Sigmoid colon (tissue), 6 donors: ENCODE measurements at regions not wholly inside any gene's neighbourhood (a gene's known extent, or its start where the extent isn't known, plus 50 kb on each side); places are given as distances from the start of the nearest gene placed in this dataset.

Experiments used
- DNase-seq: peaks from one replicate; pipeline ENCODE4 v3.0.0-alpha.2; 2019
- H3K27ac ChIP-seq, 4 donors: fragments of 200-600 bp; sonication (generic); one replicate each; pipeline ENCODE4 v1.5.1; 2016 to 2019; ENCODE audit warnings: mild to moderate bottlenecking in 1 of 4
- H3K27me3 ChIP-seq, 3 donors: fragments of 200-600 bp; sonication (generic); one replicate each; pipeline ENCODE4 v1.5.1; 2019; ENCODE audit warnings: mild to moderate bottlenecking in 1 of 3
- H3K36me3 ChIP-seq, 4 donors: fragments of 200-600 bp; sonication (generic); one replicate each; pipeline ENCODE4 v1.5.1; 2016 to 2019
- H3K4me1 ChIP-seq, 4 donors: fragments of 200-600 bp; sonication (generic); one replicate each; pipeline ENCODE4 v1.5.1; 2017 to 2019
- H3K4me3 ChIP-seq, 4 donors: fragments of 200-600 bp; sonication (generic); one replicate each; pipeline ENCODE4 v1.5.1; 2017 to 2019; ENCODE audit warnings: mild to moderate bottlenecking in 2 of 4, moderate library complexity in 1 of 4
- H3K9me3 ChIP-seq, 4 donors: fragments of 200-600 bp in 3 of 4; sonication (generic) in 3 of 4; one replicate each; pipeline versions ENCODE4 v1.5.1 to v1.6.1; 2013 to 2019
- CTCF ChIP-seq, 4 experiments: fragments of 450-650 bp in 3 of 4; fragments of 200-600 bp in 1 of 4; IDR thresholded peaks; one replicate each; pipeline ENCODE4 v1.5.1; 2016 to 2019; ENCODE audit warnings: antibody characterized with exemption in 4 of 4, mild to moderate bottlenecking in 3 of 4, moderate library complexity in 2 of 4
- EP300 ChIP-seq, 4 donors: sonication (generic); formaldehyde crosslinking; IDR thresholded peaks; one replicate each; pipeline ENCODE4 v1.6.1; 2017; ENCODE audit warnings: antibody characterized with exemption in 4 of 4
- POLR2A ChIP-seq, 2 donors: fragments of 450-650 bp; IDR thresholded peaks; one replicate each; pipeline ENCODE4 v1.6.1; 2016; ENCODE audit warnings: antibody characterized with exemption in 2 of 2, mild to moderate bottlenecking in 2 of 2, moderate library complexity in 2 of 2
- POLR2AphosphoS5 ChIP-seq, 4 donors: sonication (generic); formaldehyde crosslinking; IDR thresholded peaks; one replicate each; pipeline ENCODE4 v1.6.1; 2017; ENCODE audit warnings: antibody characterized with exemption in 4 of 4
- WGBS, 2 donors: extraction: QIAGEN DNeasy Blood & Tissue Kit; methylation state at CpG; one replicate each; pipeline ENCODE4 v1.1.7; 2013; 5-methylcytosine and 5-hydroxymethylcytosine counted together
- intact Hi-C: fragments of 100-400 bp; cut with DNase I; formaldehyde crosslinking; loops from one replicate; pipeline ENCODE4 v1.15.1; 2023
- donor health status: healthy with polysubstance abuse.
- donor health status: healthy.

- Histone ChIP-seq H3K27me3 (no peaks in the 10 kb centered on the region), H3K4me1 (peaks cover 0 to 24% (median 10%) of the 10 kb centered on the region in 4 donors), H3K36me3 (no peaks in the 10 kb centered on the region), H3K9me3 (no peaks in the 10 kb centered on the region), H3K4me3 (no peak overlapping the region), H3K27ac (peak overlapping the region in 3 of 4 donors; percentile 66 to 83 (median 67))
- intact Hi-C loops = loop anchor here (5.0 to 10.0 kb wide), 3 partner anchors 55 to 392 kb away; partner anchors contain the start of gene NBEA
- DNase-seq = no peak
- peak; percentile 90 to 95 (median 94) for TF ChIP-seq POLR2AphosphoS5 (IDR thresholded peaks at IDR 0.05)
- peak in 3 of 4 donors; percentile 57 to 79 (median 60) for TF ChIP-seq EP300 (IDR thresholded peaks at IDR 0.05)
- no peak for TF ChIP-seq POLR2A (IDR thresholded peaks at IDR 0.05)
- 73 to 82% methylated on average over 2 of the region's 2 CpGs for WGBS, 2 donors
Observed at GRCh38 chr13:34762312-34762711, 179.8 kb upstream of the NBEA start.

- H3K27ac ChIP-seq = peak overlapping the region in 3 of 4 donors; percentile 46 to 83 (median 66)
- DNase-seq = no peak
- peaks cover 0 to 24% (median 10%) of the 10 kb centered on the region in 4 donors for H3K4me1 ChIP-seq
- intact Hi-C loops = loop anchor here (5.0 to 10.0 kb wide), 3 partner anchors 53 to 391 kb away; partner anchors contain the start of gene NBEA
- no peaks in the 10 kb centered on the region for H3K36me3 ChIP-seq
- no peak overlapping the region for H3K4me3 ChIP-seq
- no peaks in the 10 kb centered on the region for H3K9me3 ChIP-seq
- no peaks in the 10 kb centered on the region for H3K27me3 ChIP-seq
- no peak for TF ChIP-seq POLR2A (IDR thresholded peaks at IDR 0.05)
- no peak for TF ChIP-seq CTCF (IDR thresholded peaks at IDR 0.05)
- TF ChIP-seq POLR2AphosphoS5 (IDR thresholded peaks at IDR 0.05) = no peak
- TF ChIP-seq EP300 (IDR thresholded peaks at IDR 0.05) = no peak
- WGBS, 2 donors = 89 to 91% methylated on average over 2 of the region's 2 CpGs
Observed at GRCh38 chr13:34764246-34764645, 177.8 kb upstream of the NBEA start.

DNA sequence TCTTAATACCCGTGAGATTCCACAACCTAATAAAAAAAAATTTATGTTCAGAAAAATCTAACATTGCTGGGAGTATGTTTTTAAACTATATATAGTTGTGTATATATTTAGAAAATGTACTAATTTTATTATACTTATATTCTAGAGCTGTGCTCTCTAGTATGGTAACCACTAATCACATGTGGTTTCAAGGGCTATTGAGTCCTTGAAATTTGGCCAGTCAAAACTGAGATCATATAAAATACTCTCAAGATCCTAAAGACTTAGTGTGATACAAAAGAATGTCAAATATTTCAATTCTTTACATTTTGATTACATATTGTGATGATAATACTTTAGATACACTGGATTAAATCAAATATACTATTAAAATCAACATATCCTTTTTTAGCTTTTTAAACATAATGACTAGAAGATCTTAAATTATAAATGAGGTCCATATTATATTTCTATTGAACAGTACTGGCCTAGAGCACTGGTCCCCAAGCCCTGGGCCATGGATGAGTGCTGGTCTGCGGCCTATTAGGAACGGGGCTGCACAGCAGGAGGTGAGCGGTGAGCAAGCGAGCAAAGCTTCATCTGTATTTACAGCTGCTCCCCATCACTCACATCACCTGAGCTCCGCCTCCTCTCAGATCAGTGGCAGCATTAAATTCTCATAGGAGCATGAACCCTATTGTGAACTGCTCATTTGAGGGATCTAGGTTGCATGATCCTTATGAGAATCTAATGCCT lies 176.5 kb upstream of the NBEA start:
- intact Hi-C loops = loop anchor here (10.0 kb wide), 1 partner anchor 389 kb away; no protein-coding TSS in a partner anchor
- 96% methylated on average over 6 of the region's 6 CpGs for WGBS, 2 donors
- H3K4me1 ChIP-seq = peaks cover 0 to 24% (median 10%) of the 10 kb centered on the region in 4 donors

GRCh38 chr13:34767778-34768177 lies 174.3 kb upstream of the NBEA start:
- 83 to 86% methylated on average over 1 of the region's 1 CpG for WGBS, 2 donors
- H3K4me3 ChIP-seq = no peak overlapping the region
- TF ChIP-seq CTCF (IDR thresholded peaks at IDR 0.05) (no peak), POLR2A (IDR thresholded peaks at IDR 0.05) (no peak), EP300 (IDR thresholded peaks at IDR 0.05) (no peak), POLR2AphosphoS5 (IDR thresholded peaks at IDR 0.05) (no peak)
- intact Hi-C loops = loop anchor here (10.0 kb wide), 1 partner anchor 387 kb away; no protein-coding TSS in a partner anchor
- no peaks in the 10 kb centered on the region for H3K9me3 ChIP-seq
- peaks cover 0 to 13% (median 6%) of the 10 kb centered on the region in 4 donors for H3K4me1 ChIP-seq
- DNase-seq = no peak
- no peaks in the 10 kb centered on the region for H3K36me3 ChIP-seq
- no peak overlapping the region for H3K27ac ChIP-seq
- H3K27me3 ChIP-seq = no peaks in the 10 kb centered on the region

More for the DNA sequence above, 176.5 kb upstream of the NBEA start:
- Histone ChIP-seq H3K4me3 (no peak overlapping the region), H3K27me3 (no peaks in the 10 kb centered on the region), H3K9me3 (no peaks in the 10 kb centered on the region), H3K36me3 (no peaks in the 10 kb centered on the region), H3K27ac (no peak overlapping the region)
- no peak for DNase-seq
- no peak for TF ChIP-seq CTCF (IDR thresholded peaks at IDR 0.05)
- no peak for TF ChIP-seq POLR2A (IDR thresholded peaks at IDR 0.05)
- no peak for TF ChIP-seq EP300 (IDR thresholded peaks at IDR 0.05)
- no peak for TF ChIP-seq POLR2AphosphoS5 (IDR thresholded peaks at IDR 0.05)

- no peaks in the 10 kb centered on the region for H3K36me3 ChIP-seq
- intact Hi-C loops = no loop called here
Observed at GRCh38 chr13:34772206-34772605, 169.9 kb upstream of the NBEA start.

More at GRCh38 chr13:34772206-34772605, 169.9 kb upstream of the NBEA start:
- H3K4me3 ChIP-seq = no peak overlapping the region
- TF ChIP-seq EP300 (IDR thresholded peaks at IDR 0.05) (no peak), POLR2A (IDR thresholded peaks at IDR 0.05) (no peak), POLR2AphosphoS5 (IDR thresholded peaks at IDR 0.05) (no peak), CTCF (IDR thresholded peaks at IDR 0.05) (no peak)
- no peak overlapping the region for H3K27ac ChIP-seq
- no peaks in the 10 kb centered on the region for H3K9me3 ChIP-seq
- DNase-seq = no peak
- 15 to 40% methylated on average over 2 of the region's 2 CpGs for WGBS, 2 donors
- H3K4me1 ChIP-seq = peaks cover 0 to 9% (median 2%) of the 10 kb centered on the region in 4 donors
- no peaks in the 10 kb centered on the region for H3K27me3 ChIP-seq
